ENCODE measurements at regions not wholly inside any gene's neighbourhood (a gene's known extent, or its start where the extent isn't known, plus 50 kb on each side); places are given as distances from the start of the nearest gene placed in this dataset.

- no peak for TF ChIP-seq CTCF (IDR thresholded peaks at IDR 0.05; ENCODE audit: partially characterized antibody, unreplicated experiment)
- peaks cover 19% of the 10 kb centered on the region for H3K36me3 Mint-ChIP-seq (ENCODE audit: unreplicated experiment)
- H3K9me3 Mint-ChIP-seq (ENCODE audit: unreplicated experiment): peaks cover 5% of the 10 kb centered on the region
- H3K27me3 Mint-ChIP-seq (ENCODE audit: unreplicated experiment): peaks cover 2% of the 10 kb centered on the region
- no peak overlapping the region for H3K4me3 Mint-ChIP-seq (ENCODE audit: unreplicated experiment)
- H3K4me1 Mint-ChIP-seq (ENCODE audit: low read depth, unreplicated experiment): peaks cover 6% of the 10 kb centered on the region
- no peak overlapping the region for H3K27ac Mint-ChIP-seq (ENCODE audit: unreplicated experiment)
- DNase-seq: no peak
These were observed 115.3 kb upstream of the BMPER start for GRCh38 chr7:33789871-33790630.

- H3K27ac Mint-ChIP-seq (ENCODE audit: unreplicated experiment): no peak overlapping the region
- peaks cover 6% of the 10 kb centered on the region for H3K4me1 Mint-ChIP-seq (ENCODE audit: low read depth, unreplicated experiment)
- peaks cover 19% of the 10 kb centered on the region for H3K36me3 Mint-ChIP-seq (ENCODE audit: unreplicated experiment)
- TF ChIP-seq CTCF (IDR thresholded peaks at IDR 0.05; ENCODE audit: partially characterized antibody, unreplicated experiment): no peak
- peaks cover 2% of the 10 kb centered on the region for H3K27me3 Mint-ChIP-seq (ENCODE audit: unreplicated experiment)
- DNase-seq: no peak
- H3K4me3 Mint-ChIP-seq (ENCODE audit: unreplicated experiment): no peak overlapping the region
- peaks cover 5% of the 10 kb centered on the region for H3K9me3 Mint-ChIP-seq (ENCODE audit: unreplicated experiment)
These were observed 114.6 kb upstream of the BMPER start for GRCh38 chr7:33790746-33791145.

- peaks cover 11% of the 10 kb centered on the region for H3K36me3 Mint-ChIP-seq (ENCODE audit: unreplicated experiment)
- H3K4me1 Mint-ChIP-seq (ENCODE audit: low read depth, unreplicated experiment): peaks cover 6% of the 10 kb centered on the region
- TF ChIP-seq CTCF (IDR thresholded peaks at IDR 0.05; ENCODE audit: partially characterized antibody, unreplicated experiment): no peak
- H3K27ac Mint-ChIP-seq (ENCODE audit: unreplicated experiment): no peak overlapping the region
- no peak overlapping the region for H3K4me3 Mint-ChIP-seq (ENCODE audit: unreplicated experiment)
- no peak for DNase-seq
- H3K27me3 Mint-ChIP-seq (ENCODE audit: unreplicated experiment): peaks cover 2% of the 10 kb centered on the region
- peaks cover 2% of the 10 kb centered on the region for H3K9me3 Mint-ChIP-seq (ENCODE audit: unreplicated experiment)
These were observed 113.3 kb upstream of the BMPER start for GRCh38 chr7:33792041-33792440.

- Mint-ChIP-seq H3K36me3 (ENCODE audit: unreplicated experiment) (peaks cover 11% of the 10 kb centered on the region), H3K27ac (ENCODE audit: unreplicated experiment) (no peak overlapping the region), H3K4me3 (ENCODE audit: unreplicated experiment) (no peak overlapping the region), H3K9me3 (ENCODE audit: unreplicated experiment) (peaks cover 2% of the 10 kb centered on the region), H3K27me3 (ENCODE audit: unreplicated experiment) (peaks cover 2% of the 10 kb centered on the region), H3K4me1 (ENCODE audit: low read depth, unreplicated experiment) (peaks cover 6% of the 10 kb centered on the region)
- DNase-seq: no peak
- no peak for TF ChIP-seq CTCF (IDR thresholded peaks at IDR 0.05; ENCODE audit: partially characterized antibody, unreplicated experiment)
These were observed 112.7 kb upstream of the BMPER start for GRCh38 chr7:33792547-33793105.

- peaks cover 11% of the 10 kb centered on the region for H3K36me3 Mint-ChIP-seq (ENCODE audit: unreplicated experiment)
These were observed 111.7 kb upstream of the BMPER start for GRCh38 chr7:33793616-33794015.

More at GRCh38 chr7:33793616-33794015, 111.7 kb upstream of the BMPER start:
- DNase-seq: no peak
- H3K4me3 Mint-ChIP-seq (ENCODE audit: unreplicated experiment): no peak overlapping the region
- no peak for TF ChIP-seq CTCF (IDR thresholded peaks at IDR 0.05; ENCODE audit: partially characterized antibody, unreplicated experiment)
- no peak overlapping the region for H3K27ac Mint-ChIP-seq (ENCODE audit: unreplicated experiment)
- H3K27me3 Mint-ChIP-seq (ENCODE audit: unreplicated experiment): peaks cover 2% of the 10 kb centered on the region
- H3K4me1 Mint-ChIP-seq (ENCODE audit: low read depth, unreplicated experiment): peaks cover 2% of the 10 kb centered on the region
- peaks cover 2% of the 10 kb centered on the region for H3K9me3 Mint-ChIP-seq (ENCODE audit: unreplicated experiment)
